SK-N-SH treated with all-trans-retinoic acid at 6 μM for 48 hours (cell line): ENCODE measurements at regions not wholly inside any gene's neighbourhood (a gene's known extent, or its start where the extent isn't known, plus 50 kb on each side); places are given as distances from the start of the nearest gene placed in this dataset.

Source experiments
- OSR1 ChIP-seq: fragments of 250-450 bp; sonication (Bioruptor Pico); IDR thresholded peaks from 2 replicates; pipeline ENCODE4 v1.8.0; 2022; ENCODE audit warnings: moderate library complexity, mild to moderate bottlenecking, inconsistent platforms
- ZFP30 ChIP-seq: fragments of 450-650 bp; formaldehyde crosslinking; IDR thresholded peaks from 2 replicates; pipeline ENCODE4 v1.5.0; 2022; ENCODE audit warnings: mild to moderate bottlenecking, moderate library complexity
- ZNF70 ChIP-seq: fragments of 450-650 bp; formaldehyde crosslinking; IDR thresholded peaks from 2 replicates; pipeline ENCODE4 v1.5.0; 2020; ENCODE audit warnings: mild to moderate bottlenecking, moderate library complexity

GRCh38 chr2:224161712-224162111, 122.6 kb upstream of the SERPINE2 start:
- no peak for TF ChIP-seq ZNF70 (CRISPR knock-in tag)
- no peak for TF ChIP-seq ZFP30
- no peak for TF ChIP-seq OSR1 (CRISPR knock-in tag)
